IMR-90 (cell line): ENCODE measurements at regions not wholly inside any gene's neighbourhood (a gene's known extent, or its start where the extent isn't known, plus 50 kb on each side); places are given as distances from the start of the nearest gene placed in this dataset.

Experiments
- ATAC-seq: fragments of 200-7000 bp; cut with Tn5 transposase; 2 replicates; pipeline ENCODE4 v1.9.1; 2020; ENCODE audit warnings: low read depth, mild to moderate bottlenecking, moderate library complexity
- BruUV-seq: library from RNA; stranded (reverse); fragments of 400-500 nt; replicated peaks from 2 replicates; lab custom pipeline; 2021; lab: Mats Ljungman, UMichigan
- CTCF ChIA-PET: fragments of 300-600 bp; formaldehyde crosslinking; extraction: SDS; loops from one replicate; lab custom pipeline; 2021; ENCODE audit warnings: antibody characterized with exemption; lab: Yijun Ruan, JAX
- POLR2A ChIA-PET: fragments of 300-600 bp; sonication (Branson Sonifier 250); formaldehyde crosslinking; loops from one replicate; lab custom pipeline; 2022; ENCODE audit warnings: antibody characterized with exemption; ENCODE audit not compliant: unreplicated experiment; lab: Charles Lee
- DNase-seq: peaks from one replicate; pipeline ENCODE4 v3.0.0; 2013
- H2AFZ ChIP-seq: replicated peaks from 2 replicates; pipeline ENCODE3; 2013; ENCODE audit warnings: low read length, mild to moderate bottlenecking; ENCODE audit not compliant: poor library complexity
- H2AK5ac ChIP-seq: 2 replicates; pipeline ENCODE4 v1.6.1; 2013; ENCODE audit warnings: low read depth, low read length, inconsistent platforms
- H2AK9ac ChIP-seq: replicated peaks from 2 replicates; pipeline ENCODE3; 2013; ENCODE audit warnings: mild to moderate bottlenecking, low read depth, low read length, moderate library complexity; ENCODE audit not compliant: poor library complexity
- H2BK120ac ChIP-seq: 2 replicates; pipeline ENCODE4 v1.6.1; 2013; ENCODE audit warnings: low read depth, low read length, inconsistent platforms
- H2BK15ac ChIP-seq: 3 replicates; pipeline ENCODE4 v1.6.1; 2013; ENCODE audit warnings: low read depth, low read length, inconsistent platforms
- H2BK20ac ChIP-seq: 2 replicates; pipeline ENCODE4 v1.6.1; 2013; ENCODE audit warnings: low read depth, mild to moderate bottlenecking, inconsistent platforms, low read length, moderate library complexity
- H2BK5ac ChIP-seq: 2 replicates; pipeline ENCODE4 v1.6.1; 2013; ENCODE audit warnings: mild to moderate bottlenecking, low read depth, low read length, inconsistent platforms; ENCODE audit not compliant: poor library complexity, severe bottlenecking
- H3K14ac ChIP-seq: replicated peaks from 2 replicates; pipeline ENCODE4 v1.6.1; 2013; ENCODE audit warnings: low read depth, low read length, inconsistent platforms
- H3K18ac ChIP-seq: 2 replicates; pipeline ENCODE4 v1.6.1; 2013; ENCODE audit warnings: low read depth, low read length, control low read depth
- H3K23ac ChIP-seq: 2 replicates; pipeline ENCODE4 v1.6.1; 2013; ENCODE audit warnings: low read depth, low read length, inconsistent platforms
- H3K27ac ChIP-seq: 2 replicates; pipeline ENCODE4 v1.5.1; 2013; ENCODE audit warnings: mild to moderate bottlenecking, control low read depth, low read length; ENCODE audit not compliant: insufficient read depth
- H3K27me3 ChIP-seq: 2 replicates; pipeline ENCODE4 v1.6.1; 2013; ENCODE audit warnings: low read length; ENCODE audit not compliant: control insufficient read depth, insufficient read depth
- H3K36me3 ChIP-seq: 2 replicates; pipeline ENCODE4 v1.6.1; 2013; ENCODE audit warnings: low read length, mixed read lengths; ENCODE audit not compliant: control insufficient read depth, insufficient read depth
- H3K4ac ChIP-seq: 2 replicates; pipeline ENCODE4 v1.6.1; 2013; ENCODE audit warnings: low read depth, low read length, inconsistent platforms
- H3K4me1 ChIP-seq: 2 replicates; pipeline ENCODE4 v1.6.1; 2013; ENCODE audit warnings: low read length, mixed read lengths; ENCODE audit not compliant: control insufficient read depth, insufficient read depth
- H3K4me2 ChIP-seq: 2 replicates; pipeline ENCODE4 v1.6.1; 2013; ENCODE audit warnings: low read depth, mild to moderate bottlenecking, control low read depth, low read length, moderate library complexity
- H3K4me3 ChIP-seq: 2 replicates; pipeline ENCODE4 v1.5.1; 2013; ENCODE audit warnings: low read depth, mild to moderate bottlenecking, control low read depth, low read length, moderate library complexity; ENCODE audit not compliant: insufficient read depth
- H3K56ac ChIP-seq: 2 replicates; pipeline ENCODE4 v1.6.1; 2013; ENCODE audit warnings: low read length, inconsistent platforms; ENCODE audit not compliant: insufficient read depth; ENCODE audit errors: extremely low read depth
- H3K79me1 ChIP-seq, 2 experiments: 2 replicates each; pipeline ENCODE4 v1.6.1; 2013; ENCODE audit warnings: low read length in 2 of 2, inconsistent platforms in 1 of 2, low read depth in 1 of 2
- H3K9ac ChIP-seq: 2 replicates; pipeline ENCODE4 v1.6.1; 2013; ENCODE audit warnings: low read depth, low read length, control low read depth
- H3K9me1 ChIP-seq: 2 replicates; pipeline ENCODE4 v1.6.1; 2013; ENCODE audit warnings: low read length, inconsistent platforms; ENCODE audit not compliant: insufficient read depth
- H3K9me3 ChIP-seq: 2 replicates; pipeline ENCODE4 v1.6.1; 2013; ENCODE audit warnings: low read length; ENCODE audit not compliant: control insufficient read depth, insufficient read depth
- H4K20me1 ChIP-seq: 2 replicates; pipeline ENCODE4 v1.6.1; 2013; ENCODE audit warnings: low read length, inconsistent platforms; ENCODE audit not compliant: insufficient read depth
- H4K5ac ChIP-seq: 2 replicates; pipeline ENCODE4 v1.6.1; 2013; ENCODE audit warnings: mild to moderate bottlenecking, low read depth, low read length, control low read depth
- H4K8ac ChIP-seq, 2 experiments: 2 replicates each; pipeline ENCODE4 v1.6.1; 2013; ENCODE audit warnings: low read depth in 2 of 2, low read length in 2 of 2, control low read depth in 1 of 2, inconsistent platforms in 1 of 2
- H4K91ac ChIP-seq: 2 replicates; pipeline ENCODE4 v1.6.1; 2013; ENCODE audit warnings: low read depth, low read length, inconsistent platforms; ENCODE audit not compliant: insufficient read depth
- BHLHE40 ChIP-seq: fragments of 150-350 bp; IDR thresholded peaks from 2 replicates; pipeline ENCODE4 v1.6.1; 2016; ENCODE audit warnings: mild to moderate bottlenecking, low read depth, low read length
- FOS ChIP-seq: fragments of 150-350 bp; IDR thresholded peaks from 2 replicates; pipeline ENCODE4 v1.6.1; 2016; ENCODE audit warnings: low read depth, low read length
- RAD21 ChIP-seq: IDR thresholded peaks from 2 replicates; pipeline ENCODE4 v1.6.1; 2012; ENCODE audit warnings: low read length, improper control_type of control experiment
- WGBS, 2 experiments: methylation state at CpG; one replicate each; pipeline versions ENCODE4 v1.1.5 to v1.1.7; 2013; ENCODE audit warnings: missing lambda C conversion rate in 2 of 2; ENCODE audit not compliant: insufficient read length in 1 of 2; ENCODE audit errors: extremely low coverage in 2 of 2; 5-methylcytosine and 5-hydroxymethylcytosine counted together
- dilution Hi-C: fragments of 300-500 bp; cut with HindIII; formaldehyde crosslinking; loops from one replicate; pipeline ENCODE4 v1.14.3; 2018; ENCODE audit warnings: low sequenced_read_pairs; ENCODE audit not compliant: unreplicated experiment
- in situ Hi-C: fragments of 300-500 bp; cut with MboI; formaldehyde crosslinking; loops from 3 replicates; pipeline ENCODE4 v1.14.3; 2019; ENCODE audit warnings: low sequenced_read_pairs, inconsistent platforms, mixed read lengths
- intact Hi-C: fragments of 100-400 bp; cut with micrococcal nuclease; formaldehyde crosslinking; loops from 2 replicates; pipeline ENCODE4 v1.10.0; 2022
- TF ChIP-seq, protein P1 (sequence below): fragments of 150-350 bp; IDR thresholded peaks from 2 replicates; pipeline ENCODE4 v1.6.1; 2016; ENCODE audit warnings: low read depth, mild to moderate bottlenecking, low read length, moderate library complexity, borderline replicate concordance

DNA sequence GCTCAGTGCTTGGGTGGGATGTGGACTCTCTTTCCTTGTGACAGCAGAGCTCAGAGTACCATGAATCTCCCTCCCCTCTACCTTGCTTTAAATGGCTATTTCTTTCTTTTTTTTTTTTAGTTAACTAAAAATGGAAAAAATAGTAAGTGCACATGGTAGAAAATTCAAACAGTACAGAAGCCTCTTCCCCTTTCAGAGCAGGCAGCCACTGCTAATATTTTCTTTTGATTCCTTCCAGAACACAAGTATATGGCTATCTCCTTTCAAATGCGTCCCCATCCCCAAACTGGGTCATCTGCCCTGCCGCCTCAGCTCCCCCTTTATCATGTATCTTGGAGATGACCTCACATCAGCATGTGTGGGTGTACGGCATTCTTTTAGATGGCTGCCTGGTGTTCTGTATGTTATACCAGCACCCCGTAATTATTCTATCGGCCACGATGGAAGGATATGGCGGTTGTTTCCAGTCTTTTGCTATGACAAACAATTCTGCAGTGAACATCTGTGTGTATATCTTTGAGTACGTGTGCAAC is 70.5 kb upstream of the DLX2 start:
- ChIA-PET POLR2A (no interaction called here), CTCF (interaction anchor here (0.8 to 3.7 kb wide), 5 partner anchors 35 to 293 kb away, joined by 3 to 22 read pairs (median 3); no protein-coding TSS in a partner anchor)
- Histone ChIP-seq H2BK15ac (0 out of 3 replicates have a peak overlapping the region, but pooled peaks have one; percentile 13), H3K4me3 (no peak overlapping the region), H2BK120ac (no peak overlapping the region), H3K23ac (0 out of 2 replicates have a peak overlapping the region, but pooled peaks have one; percentile 62), H3K9me3 (no peaks in the 10 kb centered on the region), H3K27me3 (0 out of 2 replicates have a peak, but pooled peaks cover 3% of the 10 kb centered on the region), H4K5ac (no peak overlapping the region), H3K79me1 (no peaks in the 10 kb centered on the region), H4K91ac (no peak overlapping the region), H2AFZ (no peak overlapping the region), H3K18ac (no peak overlapping the region), H3K4ac (peak overlapping the region; percentile 7; the same call in 1 of the 2 replicates), H3K56ac (no peak overlapping the region), H3K4me1 (peaks cover 2% of the 10 kb centered on the region; the same call in 1 of the 2 replicates), H4K20me1 (no peaks in the 10 kb centered on the region), H3K36me3 (no peaks in the 10 kb centered on the region), H2BK5ac (no peak overlapping the region), H4K8ac (no peak overlapping the region; a peak in 1 of 4 replicates), H3K14ac (no peak overlapping the region), H3K27ac (no peak overlapping the region), H3K9ac (peak overlapping the region; percentile 41; the same call in 1 of the 2 replicates), H3K9me1 (no peaks in the 10 kb centered on the region), H3K4me2 (no peak overlapping the region; the same call in 1 of the 2 replicates), H2BK20ac (no peak overlapping the region), H2AK9ac (no peak overlapping the region), H2AK5ac (no peak overlapping the region)
- in situ Hi-C loops (loop anchor here (5.0 kb wide), 1 partner anchor 289 kb away; no protein-coding TSS in a partner anchor), intact Hi-C loops (loop anchor here (10.0 kb wide), 1 partner anchor 112 kb away; no protein-coding TSS in a partner anchor), dilution Hi-C loops (no loop called here)
- no TSS peak for BruUV-seq
- WGBS, 2 experiments = 80% methylated on average over 4 of the region's 8 CpGs; no CpG with 5 or more reads in 1 of the 2 experiments
- DNase-seq (no peak), ATAC-seq (no peak)
- TF ChIP-seq FOS = no peak
- TF ChIP-seq RAD21 = no peak
- no peak for TF ChIP-seq BHLHE40
- TF ChIP-seq, protein P1, sequence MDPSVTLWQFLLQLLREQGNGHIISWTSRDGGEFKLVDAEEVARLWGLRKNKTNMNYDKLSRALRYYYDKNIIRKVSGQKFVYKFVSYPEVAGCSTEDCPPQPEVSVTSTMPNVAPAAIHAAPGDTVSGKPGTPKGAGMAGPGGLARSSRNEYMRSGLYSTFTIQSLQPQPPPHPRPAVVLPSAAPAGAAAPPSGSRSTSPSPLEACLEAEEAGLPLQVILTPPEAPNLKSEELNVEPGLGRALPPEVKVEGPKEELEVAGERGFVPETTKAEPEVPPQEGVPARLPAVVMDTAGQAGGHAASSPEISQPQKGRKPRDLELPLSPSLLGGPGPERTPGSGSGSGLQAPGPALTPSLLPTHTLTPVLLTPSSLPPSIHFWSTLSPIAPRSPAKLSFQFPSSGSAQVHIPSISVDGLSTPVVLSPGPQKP = no peak
